ENCODE measurements at regions not wholly inside any gene's neighbourhood (a gene's known extent, or its start where the extent isn't known, plus 50 kb on each side); places are given as distances from the start of the nearest gene placed in this dataset.

DNA sequence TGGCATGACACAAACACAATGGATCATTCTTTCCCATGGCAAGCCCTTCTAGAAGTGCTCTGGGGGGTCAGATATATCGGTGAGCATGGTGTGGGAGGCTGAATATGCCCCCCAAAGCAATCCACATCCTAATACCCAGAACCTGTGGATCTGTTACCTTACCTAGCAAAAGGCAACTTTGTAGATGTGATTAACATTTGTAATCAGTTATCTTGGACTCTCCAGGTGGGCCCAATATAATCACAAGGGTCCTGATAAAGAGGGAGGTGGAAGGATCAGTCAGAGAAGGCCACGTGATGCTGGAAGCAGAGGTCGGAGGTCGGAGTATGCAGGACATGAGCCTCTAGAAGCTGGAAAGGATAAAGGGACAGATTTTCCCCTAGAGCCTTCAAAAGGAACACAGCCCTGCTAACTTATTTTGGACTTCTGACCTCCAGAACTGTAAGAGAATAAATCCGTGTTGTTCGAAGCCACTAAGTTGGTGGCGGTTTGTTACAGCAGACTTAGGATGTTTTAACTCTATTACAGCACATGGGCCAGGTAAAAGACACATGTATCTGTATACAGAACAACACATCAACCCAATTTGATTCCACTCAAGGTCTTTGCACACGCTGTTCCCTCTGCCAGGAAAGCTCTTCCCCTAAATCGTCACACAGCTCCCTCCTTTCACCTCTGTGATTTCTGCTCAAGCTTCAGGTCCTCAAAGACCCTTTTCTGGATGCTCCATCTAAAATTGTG lies 115.3 kb downstream of the NOG start:
- Histone ChIP-seq H3K4me3 (no peak overlapping the region), H3K27me3 (no peaks in the 10 kb centered on the region), H3K27ac (no peak overlapping the region), H3K36me3 (no peaks in the 10 kb centered on the region), H3K4me1 (peaks cover 0 to 7% (median 2%) of the 10 kb centered on the region in 4 donors), H3K9me3 (no peaks in the 10 kb centered on the region)
- ATAC-seq (ENCODE audit: low FRiP score in 2 of 2) (no peak), DNase-seq (no peak)
- WGBS, 2 donors: 84 to 89% methylated on average over 9 of the region's 9 CpGs
- TF ChIP-seq POLR2A (IDR thresholded peaks at IDR 0.05): no peak
- no peak for TF ChIP-seq CTCF (IDR thresholded peaks at IDR 0.05)
- no peak for TF ChIP-seq EP300 (IDR thresholded peaks at IDR 0.05)
- TF ChIP-seq POLR2AphosphoS5 (IDR thresholded peaks at IDR 0.05): no peak

DNA sequence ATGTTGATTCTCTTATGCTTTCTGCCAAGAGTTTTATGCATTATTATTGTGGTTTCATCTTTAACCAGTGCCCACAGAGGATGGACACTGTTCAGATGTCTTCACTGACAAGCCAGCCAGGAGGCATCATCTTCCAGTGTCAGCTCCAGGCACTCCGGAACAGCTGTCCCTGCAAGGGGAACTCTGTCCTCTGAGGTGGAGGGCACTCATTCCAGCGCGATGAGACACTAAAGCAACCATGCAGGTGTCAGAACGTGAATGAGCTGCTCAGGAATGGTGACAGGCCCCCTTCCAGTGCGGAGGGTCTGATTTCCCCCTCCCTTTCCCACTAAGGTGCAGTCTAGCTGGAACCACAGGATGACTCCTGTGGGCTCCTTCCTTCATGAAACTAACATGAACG lies 117.5 kb downstream of the NOG start:
- no peak for DNase-seq
- H3K4me1 ChIP-seq: peaks cover 0 to 7% (median 2%) of the 10 kb centered on the region in 4 donors
- no peaks in the 10 kb centered on the region for H3K9me3 ChIP-seq
- H3K4me3 ChIP-seq: no peak overlapping the region
- no peaks in the 10 kb centered on the region for H3K27me3 ChIP-seq
- no peak overlapping the region for H3K27ac ChIP-seq
- no peaks in the 10 kb centered on the region for H3K36me3 ChIP-seq
- ATAC-seq (ENCODE audit: low FRiP score in 2 of 2): no peak
- WGBS, 2 donors: 70 to 78% methylated on average over 6 of the region's 6 CpGs
- TF ChIP-seq CTCF (IDR thresholded peaks at IDR 0.05) (no peak), EP300 (IDR thresholded peaks at IDR 0.05) (no peak), POLR2A (IDR thresholded peaks at IDR 0.05) (no peak), POLR2AphosphoS5 (IDR thresholded peaks at IDR 0.05) (no peak)

- DNase-seq: peak in 1 of 2 donors; percentile 83
- WGBS, 2 donors: 16 to 22% methylated on average over 8 of the region's 8 CpGs
Measured at GRCh38 chr17:56715613-56716357, 117.9 kb downstream of the C17orf67 start.

GRCh38 chr17:56717471-56717870 lies 116.2 kb downstream of the C17orf67 start:
- no peaks in the 10 kb centered on the region for H3K4me1 ChIP-seq
- no peaks in the 10 kb centered on the region for H3K36me3 ChIP-seq
- no peaks in the 10 kb centered on the region for H3K9me3 ChIP-seq
- ATAC-seq (ENCODE audit: low FRiP score in 2 of 2) (no peak), DNase-seq (no peak)
- no peak overlapping the region for H3K4me3 ChIP-seq
- H3K27me3 ChIP-seq: no peaks in the 10 kb centered on the region
- WGBS, 2 donors: 88 to 91% methylated on average over 4 of the region's 4 CpGs
- TF ChIP-seq POLR2AphosphoS5 (IDR thresholded peaks at IDR 0.05) (no peak), CTCF (IDR thresholded peaks at IDR 0.05) (no peak), EP300 (IDR thresholded peaks at IDR 0.05) (no peak), POLR2A (IDR thresholded peaks at IDR 0.05) (no peak)
- no peak overlapping the region for H3K27ac ChIP-seq

More at GRCh38 chr17:56715613-56716357, 117.9 kb downstream of the C17orf67 start:
- peak; percentile 86 to 94 for ATAC-seq (ENCODE audit: low FRiP score in 2 of 2)
- no peaks in the 10 kb centered on the region for H3K9me3 ChIP-seq
- no peaks in the 10 kb centered on the region for H3K27me3 ChIP-seq
- no peak overlapping the region for H3K27ac ChIP-seq
- no peaks in the 10 kb centered on the region for H3K36me3 ChIP-seq
- no peak for TF ChIP-seq EP300 (IDR thresholded peaks at IDR 0.05)
- peak; percentile 67 to 80 (median 73) for TF ChIP-seq CTCF (IDR thresholded peaks at IDR 0.05)
- no peaks in the 10 kb centered on the region for H3K4me1 ChIP-seq
- H3K4me3 ChIP-seq: no peak overlapping the region
